NT2/D1 (cell line): ENCODE measurements at regions not wholly inside any gene's neighbourhood (a gene's known extent, or its start where the extent isn't known, plus 50 kb on each side); places are given as distances from the start of the nearest gene placed in this dataset.

ENCODE experiments used
- DNase-seq: peaks from one replicate; pipeline ENCODE4 v3.0.0-alpha.2; 2011; ENCODE audit warnings: low read depth, low spot score
- H3K27me3 ChIP-seq: 2 replicates; pipeline ENCODE4 v1.6.0; 2011; ENCODE audit warnings: mild to moderate bottlenecking; ENCODE audit not compliant: insufficient read length, insufficient read depth
- H3K36me3 ChIP-seq: 2 replicates; pipeline ENCODE4 v1.6.1; 2011; ENCODE audit warnings: mild to moderate bottlenecking, low read length, mixed read lengths; ENCODE audit not compliant: insufficient read depth, insufficient read length
- H3K4me1 ChIP-seq: 2 replicates; pipeline ENCODE4 v1.5.1; 2011; ENCODE audit not compliant: insufficient read depth, insufficient read length
- H3K4me3 ChIP-seq: 2 replicates; pipeline ENCODE4 v1.5.1; 2011; ENCODE audit warnings: low read depth; ENCODE audit not compliant: insufficient read length
- H3K9ac ChIP-seq: 2 replicates; pipeline ENCODE4 v1.6.0; 2011; ENCODE audit warnings: low read depth; ENCODE audit not compliant: insufficient read length
- H3K9me3 ChIP-seq: 2 replicates; pipeline ENCODE4 v1.5.1; 2011; ENCODE audit warnings: mild to moderate bottlenecking, low read length; ENCODE audit not compliant: insufficient read depth
- SUZ12 ChIP-seq: IDR thresholded peaks from 2 replicates; pipeline ENCODE4 v1.6.1; 2011; ENCODE audit not compliant: insufficient read length, insufficient read depth; ENCODE audit errors: extremely low read depth
- YY1 ChIP-seq: IDR thresholded peaks from 2 replicates; pipeline ENCODE4 v1.6.1; 2011; ENCODE audit not compliant: insufficient read length, insufficient read depth
- ZNF274 ChIP-seq: IDR thresholded peaks from 2 replicates; pipeline ENCODE4 v1.6.1; 2011; ENCODE audit warnings: mild to moderate bottlenecking, low read depth, low read length

GRCh38 chr6:14272737-14273085 lies 155.1 kb downstream of the CD83 start:
- H3K4me1 ChIP-seq = peaks cover 5% of the 10 kb centered on the region
- H3K4me3 ChIP-seq = no peak overlapping the region
- H3K9ac ChIP-seq = no peak overlapping the region
- peaks cover 11% of the 10 kb centered on the region for H3K9me3 ChIP-seq
- H3K36me3 ChIP-seq = no peaks in the 10 kb centered on the region
- peaks cover 3% of the 10 kb centered on the region for H3K27me3 ChIP-seq
- TF ChIP-seq YY1 = no peak
- TF ChIP-seq SUZ12 = no peak
- TF ChIP-seq ZNF274 = no peak
- no peak for DNase-seq

DNA sequence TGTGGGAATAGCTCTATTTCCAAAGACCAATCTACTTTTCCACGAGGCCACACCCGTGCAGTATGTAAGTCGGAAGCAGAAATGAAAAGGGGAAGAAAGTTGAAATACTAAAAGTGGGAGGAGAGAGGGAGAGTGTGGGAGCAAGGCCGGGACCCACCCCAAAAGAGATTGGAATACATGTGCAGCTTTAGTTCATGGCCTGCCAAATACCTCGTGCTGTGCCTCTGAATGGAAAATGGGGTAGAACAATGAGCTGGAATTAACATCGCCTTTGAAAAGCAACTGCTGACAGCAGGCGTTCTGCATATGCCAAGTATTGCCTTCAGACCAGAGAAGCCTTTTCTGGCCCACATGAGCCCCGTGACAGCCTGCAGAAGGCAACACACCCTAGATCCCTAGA lies 155.6 kb downstream of the CD83 start:
- Histone ChIP-seq H3K9me3 (peaks cover 11% of the 10 kb centered on the region), H3K9ac (no peak overlapping the region), H3K27me3 (peaks cover 3% of the 10 kb centered on the region), H3K36me3 (no peaks in the 10 kb centered on the region), H3K4me1 (peaks cover 5% of the 10 kb centered on the region), H3K4me3 (no peak overlapping the region)
- no peak for TF ChIP-seq YY1
- TF ChIP-seq SUZ12 = no peak
- TF ChIP-seq ZNF274 = no peak
- DNase-seq = peak; percentile 82

DNA sequence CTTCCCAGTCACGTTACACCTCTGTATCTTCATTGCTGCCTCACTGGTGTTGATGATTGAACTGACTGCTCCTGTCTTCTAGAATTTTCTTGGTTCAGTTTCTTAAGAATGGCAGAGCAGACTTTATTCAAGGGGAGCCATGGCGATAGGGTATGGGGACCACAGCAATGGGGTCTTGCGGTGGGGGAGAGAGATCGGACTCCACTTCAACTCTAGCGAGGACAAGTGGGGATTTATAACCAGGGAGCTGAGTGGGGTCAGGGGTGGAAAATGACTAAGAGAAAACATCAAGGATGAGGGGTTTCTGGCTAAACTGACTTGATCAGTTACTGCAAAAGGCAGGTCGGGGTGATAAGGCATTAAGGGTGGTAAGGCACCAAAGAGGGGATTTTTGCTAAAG lies 156.4 kb downstream of the CD83 start:
- peaks cover 5% of the 10 kb centered on the region for H3K4me1 ChIP-seq
- no peak overlapping the region for H3K9ac ChIP-seq
- no peak for TF ChIP-seq SUZ12
- TF ChIP-seq YY1 = no peak
- no peak for TF ChIP-seq ZNF274

DNA sequence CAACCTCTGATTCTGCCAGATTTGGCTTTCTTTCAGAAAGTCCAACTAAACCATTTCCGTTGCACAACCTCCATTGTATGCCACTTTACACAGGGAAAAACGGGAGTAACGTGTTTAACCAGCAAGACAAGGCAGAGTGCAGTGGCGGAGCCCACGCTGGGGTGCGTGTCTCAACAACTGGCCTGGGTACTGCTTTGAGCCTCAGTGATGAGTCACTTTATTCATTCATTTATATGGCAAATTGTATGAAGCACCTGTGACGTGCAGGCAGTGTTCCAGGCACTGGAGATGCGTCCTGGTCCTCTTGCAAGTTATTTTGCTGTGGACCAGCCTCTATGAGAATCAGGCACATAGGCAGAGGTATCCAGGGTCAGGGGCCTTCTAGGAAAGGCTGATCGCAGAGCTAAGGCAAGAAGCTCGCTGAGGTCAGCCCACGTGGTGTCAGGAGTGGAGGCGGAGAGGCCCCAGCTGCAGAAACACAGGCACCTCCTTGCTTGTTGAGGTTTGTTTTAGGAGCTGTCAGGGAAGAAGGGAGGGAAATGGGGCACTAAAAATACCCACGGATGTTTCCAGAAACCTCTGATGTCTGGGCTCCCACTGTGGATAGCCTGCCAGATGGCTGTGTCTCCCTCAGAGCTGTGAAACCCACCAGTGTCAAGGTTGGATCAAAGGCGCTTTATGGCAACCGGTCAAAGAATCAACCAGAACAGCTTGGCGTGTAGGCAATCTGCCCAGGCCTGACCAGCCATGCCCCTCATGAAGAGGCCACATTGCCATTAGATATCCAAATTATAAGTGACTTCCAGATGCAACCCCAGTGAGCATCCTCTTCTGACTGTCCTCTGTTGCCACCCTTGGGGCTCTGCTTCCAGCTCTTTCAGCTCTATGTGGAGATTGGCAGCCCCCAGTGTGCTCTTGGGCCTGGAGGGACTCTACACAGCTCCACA lies 157.2 kb downstream of the CD83 start:
- Histone ChIP-seq H3K36me3 (no peaks in the 10 kb centered on the region), H3K4me1 (peaks cover 5% of the 10 kb centered on the region), H3K9me3 (peaks cover 11% of the 10 kb centered on the region), H3K27me3 (peaks cover 3% of the 10 kb centered on the region), H3K4me3 (no peak overlapping the region), H3K9ac (no peak overlapping the region)
- no peak for TF ChIP-seq SUZ12
- no peak for TF ChIP-seq ZNF274
- TF ChIP-seq YY1 = no peak
- DNase-seq = no peak

More for the DNA sequence above, 156.4 kb downstream of the CD83 start:
- no peak for DNase-seq
- peaks cover 3% of the 10 kb centered on the region for H3K27me3 ChIP-seq
- no peaks in the 10 kb centered on the region for H3K36me3 ChIP-seq
- peaks cover 11% of the 10 kb centered on the region for H3K9me3 ChIP-seq
- H3K4me3 ChIP-seq = no peak overlapping the region

DNA sequence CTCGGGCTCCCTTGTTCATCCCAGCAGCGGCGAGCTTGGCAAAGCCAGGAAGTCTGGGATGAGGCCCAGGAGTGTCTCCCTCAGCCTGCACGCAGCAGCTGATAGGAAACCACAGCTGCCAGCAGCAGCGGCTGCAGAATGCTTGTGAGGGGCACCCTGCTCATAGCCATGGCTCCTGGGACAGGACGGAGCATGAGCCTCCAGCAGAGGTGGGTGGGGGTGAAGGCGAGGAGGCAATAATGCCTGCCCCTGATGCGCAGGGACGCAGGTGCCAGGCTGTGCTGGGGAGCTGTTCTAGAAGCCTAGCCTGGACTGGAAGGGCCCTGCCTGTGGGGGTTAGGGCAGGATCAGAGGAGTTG lies 157.9 kb downstream of the CD83 start:
- H3K9me3 ChIP-seq = peaks cover 16% of the 10 kb centered on the region
- H3K27me3 ChIP-seq = peaks cover 3% of the 10 kb centered on the region
- no peak for TF ChIP-seq SUZ12
- no peak for TF ChIP-seq ZNF274
- TF ChIP-seq YY1 = no peak
- H3K4me3 ChIP-seq = no peak overlapping the region
- DNase-seq = no peak
- H3K4me1 ChIP-seq = peaks cover 5% of the 10 kb centered on the region
- no peaks in the 10 kb centered on the region for H3K36me3 ChIP-seq
- H3K9ac ChIP-seq = no peak overlapping the region

GRCh38 chr6:14276071-14276470 lies 158.5 kb downstream of the CD83 start:
- Histone ChIP-seq H3K27me3 (peaks cover 3% of the 10 kb centered on the region), H3K4me1 (peaks cover 3% of the 10 kb centered on the region), H3K9ac (no peak overlapping the region), H3K4me3 (no peak overlapping the region), H3K36me3 (no peaks in the 10 kb centered on the region), H3K9me3 (peaks cover 16% of the 10 kb centered on the region)
- no peak for DNase-seq
- no peak for TF ChIP-seq YY1
- TF ChIP-seq ZNF274 = no peak
- no peak for TF ChIP-seq SUZ12

- H3K4me1 ChIP-seq = peaks cover 3% of the 10 kb centered on the region
- H3K36me3 ChIP-seq = no peaks in the 10 kb centered on the region
- no peak for DNase-seq
- no peak overlapping the region for H3K9ac ChIP-seq
- peaks cover 3% of the 10 kb centered on the region for H3K27me3 ChIP-seq
- no peak for TF ChIP-seq ZNF274
- H3K4me3 ChIP-seq = no peak overlapping the region
- peaks cover 16% of the 10 kb centered on the region for H3K9me3 ChIP-seq
Measured at GRCh38 chr6:14276667-14277404, 159.3 kb downstream of the CD83 start.
